CD4-positive, alpha-beta T cell (primary cell): ENCODE measurements at regions not wholly inside any gene's neighbourhood (a gene's known extent, or its start where the extent isn't known, plus 50 kb on each side); places are given as distances from the start of the nearest gene placed in this dataset.

Experiments used
- ATAC-seq: fragments of 200-7000 bp; cut with Tn5 transposase; one replicate; pipeline ENCODE4 v1.10.0; 2022; ENCODE audit warnings: mild to moderate bottlenecking; ENCODE audit not compliant: poor library complexity
- CTCF ChIA-PET: fragments of 350-600 bp; sonication (Branson Sonifier 250); formaldehyde crosslinking; loops from one replicate; lab custom pipeline; 2021; ENCODE audit warnings: antibody characterized with exemption, inconsistent platforms; lab: Charles Lee
- POLR2A ChIA-PET: fragments of 350-600 bp; sonication (Branson Sonifier 250); formaldehyde crosslinking; loops from one replicate; lab custom pipeline; 2021; ENCODE audit warnings: antibody characterized with exemption, inconsistent platforms; lab: Charles Lee
- DNase-seq, 14 experiments: peaks; one replicate each; pipeline ENCODE4 v3.0.0-alpha.2; 2013 to 2020; ENCODE audit warnings: mixed read lengths in 2 of 14
- H3K27ac ChIP-seq, 2 donors: one replicate each; pipeline versions ENCODE4 v1.5.1 to v1.7.0; 2013; ENCODE audit warnings: low read length in 2 of 2, low read depth in 1 of 2, mild to moderate bottlenecking in 1 of 2
- H3K27me3 ChIP-seq, 2 experiments: 1 replicate in 1 of 2; 2 replicates in 1 of 2; pipeline versions ENCODE4 v1.6.1 to v1.7.0; 2013; ENCODE audit warnings: low read length in 2 of 2, control low read depth in 1 of 2, mild to moderate bottlenecking in 1 of 2, moderate library complexity in 1 of 2; ENCODE audit not compliant: insufficient read depth in 2 of 2, control insufficient read depth in 1 of 2
- H3K36me3 ChIP-seq: one replicate; pipeline ENCODE4 v1.6.1; 2013; ENCODE audit warnings: low read length, control low read depth; ENCODE audit not compliant: insufficient read depth
- H3K4me1 ChIP-seq: one replicate; pipeline ENCODE4 v1.6.1; 2013; ENCODE audit warnings: low read length, control low read depth; ENCODE audit not compliant: insufficient read depth
- H3K4me3 ChIP-seq: one replicate; pipeline ENCODE4 v1.5.1; 2013; ENCODE audit warnings: mild to moderate bottlenecking, low read length, moderate library complexity
- H3K9me3 ChIP-seq, 2 experiments: 1 replicate in 1 of 2; 2 replicates in 1 of 2; pipeline versions ENCODE4 v1.6.1 to v1.7.0; 2013; ENCODE audit warnings: low read length in 2 of 2, mild to moderate bottlenecking in 2 of 2, control low read depth in 1 of 2, moderate library complexity in 1 of 2; ENCODE audit not compliant: control insufficient read depth in 1 of 2, insufficient read depth in 1 of 2
- H3K27ac Mint-ChIP-seq: one replicate; pipeline ENCODE4 v1.8.0; 2020; ENCODE audit warnings: mixed read lengths
- H3K27me3 Mint-ChIP-seq: one replicate; pipeline ENCODE4 v1.8.0; 2021; ENCODE audit warnings: mixed read lengths
- H3K36me3 Mint-ChIP-seq: one replicate; pipeline ENCODE4 v1.8.0; 2021; ENCODE audit warnings: low read depth, mixed read lengths
- H3K4me1 Mint-ChIP-seq: one replicate; pipeline ENCODE4 v1.8.0; 2021; ENCODE audit warnings: low read depth, mixed read lengths
- H3K4me3 Mint-ChIP-seq: one replicate; pipeline ENCODE4 v1.8.0; 2020; ENCODE audit warnings: mild to moderate bottlenecking, mixed read lengths
- H3K9me3 Mint-ChIP-seq: one replicate; pipeline ENCODE4 v1.8.0; 2020; ENCODE audit warnings: mixed read lengths
- CTCF ChIP-seq: fragments of 200-600 bp; IDR thresholded peaks from one replicate; pipeline ENCODE4 v1.8.0; 2022; ENCODE audit warnings: antibody characterized with exemption, mild to moderate bottlenecking
- intact Hi-C, 2 experiments: fragments of 100-400 bp; cut with DNase I in 1 of 2; cut with micrococcal nuclease in 1 of 2; formaldehyde crosslinking; loops; one replicate each; pipeline versions ENCODE4 v1.15.1 to v1.9.0; 2023 to 2025; cut with DNase I, micrococcal nuclease

- CTCF ChIA-PET = no interaction called here
- H3K27me3 ChIP-seq = no peaks in the 10 kb centered on the region
- Mint-ChIP-seq H3K36me3 (no peaks in the 10 kb centered on the region), H3K27me3 (no peaks in the 10 kb centered on the region), H3K9me3 (no peaks in the 10 kb centered on the region), H3K4me3 (no peak overlapping the region), H3K27ac (no peak overlapping the region), H3K4me1 (no peaks in the 10 kb centered on the region)
- intact Hi-C loops = no loop called here
- H3K27ac ChIP-seq = no peak overlapping the region
- H3K4me3 ChIP-seq = no peak overlapping the region
- H3K4me1 ChIP-seq = no peaks in the 10 kb centered on the region
- POLR2A ChIA-PET = no interaction called here
- H3K9me3 ChIP-seq = peaks cover 0 to 4% of the 10 kb centered on the region in 2 experiments
- TF ChIP-seq CTCF = no peak
- H3K36me3 ChIP-seq = no peaks in the 10 kb centered on the region
- DNase-seq (no peak), ATAC-seq (no peak)
Measured at GRCh38 chr3:26273196-26273595, 349.4 kb upstream of the LRRC3B start.

- POLR2A ChIA-PET = no interaction called here
- Histone ChIP-seq H3K27me3 (no peaks in the 10 kb centered on the region), H3K4me3 (no peak overlapping the region), H3K36me3 (no peaks in the 10 kb centered on the region), H3K27ac (no peak overlapping the region), H3K9me3 (peaks cover 10 to 12% of the 10 kb centered on the region in 2 experiments), H3K4me1 (no peaks in the 10 kb centered on the region)
- Mint-ChIP-seq H3K36me3 (no peaks in the 10 kb centered on the region), H3K4me3 (no peak overlapping the region), H3K4me1 (no peaks in the 10 kb centered on the region), H3K9me3 (peaks cover 16% of the 10 kb centered on the region), H3K27me3 (no peaks in the 10 kb centered on the region), H3K27ac (no peak overlapping the region)
- no peak for TF ChIP-seq CTCF
- no peak for ATAC-seq
- intact Hi-C loops = no loop called here
- no peak for DNase-seq
- CTCF ChIA-PET = no interaction called here
Measured at GRCh38 chr3:26279091-26279490, 343.5 kb upstream of the LRRC3B start.

- no peaks in the 10 kb centered on the region for H3K36me3 Mint-ChIP-seq
- ATAC-seq (no peak), DNase-seq (no peak)
- no peaks in the 10 kb centered on the region for H3K27me3 ChIP-seq
- H3K4me1 ChIP-seq = no peaks in the 10 kb centered on the region
- CTCF ChIA-PET = no interaction called here
- H3K4me3 ChIP-seq = no peak overlapping the region
- no peaks in the 10 kb centered on the region for H3K4me1 Mint-ChIP-seq
- intact Hi-C loops = no loop called here
- H3K36me3 ChIP-seq = no peaks in the 10 kb centered on the region
- no peak for TF ChIP-seq CTCF
- peaks cover 22% of the 10 kb centered on the region for H3K9me3 Mint-ChIP-seq
- H3K4me3 Mint-ChIP-seq = no peak overlapping the region
- H3K27ac Mint-ChIP-seq = no peak overlapping the region
- H3K27ac ChIP-seq = no peak overlapping the region
- no peaks in the 10 kb centered on the region for H3K27me3 Mint-ChIP-seq
- POLR2A ChIA-PET = no interaction called here
- peaks cover 12 to 18% of the 10 kb centered on the region in 2 experiments for H3K9me3 ChIP-seq
Measured at GRCh38 chr3:26280517-26280916, 342.1 kb upstream of the LRRC3B start.
